ENCODE measurements at regions not wholly inside any gene's neighbourhood (a gene's known extent, or its start where the extent isn't known, plus 50 kb on each side); places are given as distances from the start of the nearest gene placed in this dataset.

DNA sequence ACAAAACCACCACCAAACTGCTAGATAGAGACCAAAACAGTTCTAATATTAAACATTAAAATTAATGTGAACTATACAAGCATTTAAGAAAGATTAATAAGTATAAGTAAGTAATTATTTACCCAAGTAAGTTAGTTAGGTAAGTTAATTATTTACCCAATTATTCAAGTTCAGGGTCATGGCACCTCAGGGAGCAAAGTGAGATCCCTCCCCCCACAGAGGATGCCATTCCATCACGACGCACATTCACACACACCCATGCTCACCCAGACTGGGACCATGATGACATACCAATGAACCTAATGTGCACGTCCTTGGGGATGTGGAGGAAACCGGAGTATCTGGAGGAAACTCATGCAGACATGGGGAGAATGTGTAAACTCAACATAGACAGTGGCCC lies 229.1 kb downstream of the NR2F2 start:
- Mint-ChIP-seq H3K4me1 (no peaks in the 10 kb centered on the region), H3K27ac (no peak overlapping the region), H3K36me3 (no peaks in the 10 kb centered on the region), H3K4me3 (no peak overlapping the region), H3K9me3 (peaks cover 12% of the 10 kb centered on the region)
- DNase-seq (ENCODE audit: low spot score in 2 of 2) (no peak), ATAC-seq (no peak)

DNA sequence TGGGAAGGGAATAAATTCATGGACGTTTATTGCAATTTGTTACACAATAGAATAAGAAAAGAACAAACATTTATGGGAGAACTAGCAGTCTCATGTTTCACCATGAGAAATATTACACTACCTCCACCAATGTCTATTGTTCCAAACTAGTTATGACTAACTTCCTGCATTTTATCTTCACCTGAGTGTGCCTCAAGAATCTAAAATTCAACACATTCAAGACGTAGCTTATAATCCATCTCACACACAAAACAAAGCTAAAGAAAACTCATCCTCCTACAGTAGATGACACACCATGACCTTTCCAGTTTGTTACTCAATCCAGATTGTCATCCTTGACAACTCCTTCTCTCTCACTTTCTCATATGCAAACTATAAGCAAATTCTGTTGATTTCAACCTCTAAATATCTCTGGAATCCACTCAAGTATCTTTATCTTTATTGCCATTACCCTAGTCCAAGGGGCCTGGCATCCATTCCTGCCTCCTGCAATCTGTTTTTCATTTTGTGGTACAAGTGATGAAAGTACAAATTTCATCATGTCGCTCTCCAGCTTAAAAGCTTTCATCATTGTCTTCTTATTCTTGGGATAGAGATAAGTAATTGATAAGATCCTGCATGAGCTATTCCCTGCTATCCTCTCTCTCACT lies 229.9 kb downstream of the NR2F2 start:
- ATAC-seq = no peak
- H3K4me3 Mint-ChIP-seq = no peak overlapping the region
- H3K4me1 Mint-ChIP-seq = no peaks in the 10 kb centered on the region
- DNase-seq (ENCODE audit: low spot score in 2 of 2) = no peak
- H3K27ac Mint-ChIP-seq = no peak overlapping the region
- H3K9me3 Mint-ChIP-seq = peaks cover 9% of the 10 kb centered on the region
- H3K36me3 Mint-ChIP-seq = no peaks in the 10 kb centered on the region

DNA sequence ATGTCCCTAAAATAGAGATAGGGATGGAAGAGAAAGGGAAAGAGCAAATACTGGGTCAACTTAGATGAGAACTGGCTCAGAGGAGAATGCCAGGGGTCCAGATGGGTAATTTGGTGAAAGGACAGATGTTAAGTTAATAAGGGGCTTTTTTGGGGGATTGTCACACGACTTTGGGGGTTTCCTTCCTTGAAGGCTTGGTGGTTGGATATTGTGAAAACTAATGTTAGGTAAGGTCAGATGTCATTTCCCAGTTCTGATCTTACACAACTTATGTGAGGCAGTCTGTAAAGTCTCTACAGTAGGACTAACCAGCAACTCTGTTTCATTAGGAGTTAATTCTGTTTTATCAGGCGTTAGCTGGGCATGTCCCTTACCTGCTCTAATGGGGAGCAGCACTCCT lies 231.1 kb downstream of the NR2F2 start:
- no peak overlapping the region for H3K27ac Mint-ChIP-seq
- ATAC-seq = no peak

DNA sequence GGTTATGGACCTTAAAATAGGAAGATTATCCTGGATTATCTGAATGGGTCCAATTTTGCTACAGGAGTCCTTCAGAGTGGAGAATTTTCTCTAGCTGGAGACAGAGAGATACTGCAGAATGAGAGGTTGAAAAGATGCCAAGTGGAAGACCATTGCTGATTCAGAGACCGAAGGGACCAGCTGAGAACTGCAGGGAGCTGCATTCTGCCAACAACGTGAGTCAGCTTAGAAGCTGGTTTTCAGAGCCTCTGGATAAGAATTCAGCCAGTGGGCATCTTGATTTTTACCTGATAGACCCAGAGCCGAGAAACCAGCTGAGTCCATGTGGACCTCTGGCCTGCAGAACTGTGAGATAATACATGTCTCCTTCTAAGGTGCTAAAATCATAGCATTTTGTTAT lies 234.0 kb downstream of the NR2F2 start:
- no peak for ATAC-seq
- H3K27ac Mint-ChIP-seq = no peak overlapping the region

More for the DNA sequence above, 231.1 kb downstream of the NR2F2 start:
- Mint-ChIP-seq H3K9me3 (peaks cover 9% of the 10 kb centered on the region), H3K36me3 (no peaks in the 10 kb centered on the region), H3K4me1 (no peaks in the 10 kb centered on the region), H3K4me3 (no peak overlapping the region)
- no peak for DNase-seq (ENCODE audit: low spot score in 2 of 2)

DNA sequence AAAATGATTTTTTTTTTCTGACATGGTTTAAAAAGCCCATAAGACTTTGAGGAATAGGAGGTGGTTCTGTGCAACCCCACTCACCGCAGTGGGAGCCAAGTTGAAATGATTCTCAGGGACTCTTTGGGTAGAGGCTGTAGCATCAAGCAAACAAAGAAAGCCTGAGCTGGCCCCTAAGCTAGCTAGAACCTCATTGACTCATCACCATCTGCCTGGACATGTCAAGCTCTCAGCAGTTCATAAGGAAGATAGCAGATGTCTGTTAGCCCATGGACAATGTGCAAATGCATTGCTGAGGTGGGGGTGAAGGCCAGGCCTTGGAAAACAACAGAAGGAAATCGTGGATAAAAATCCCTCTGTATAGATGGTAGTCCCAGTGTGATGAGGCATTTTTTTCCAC lies 234.8 kb downstream of the NR2F2 start:
- Mint-ChIP-seq H3K4me3 (no peak overlapping the region), H3K9me3 (peaks cover 9% of the 10 kb centered on the region), H3K4me1 (no peaks in the 10 kb centered on the region), H3K27ac (no peak overlapping the region), H3K36me3 (no peaks in the 10 kb centered on the region)
- no peak for DNase-seq (ENCODE audit: low spot score in 2 of 2)
- ATAC-seq = no peak

More for the DNA sequence above, 234.0 kb downstream of the NR2F2 start:
- Mint-ChIP-seq H3K4me1 (no peaks in the 10 kb centered on the region), H3K9me3 (peaks cover 9% of the 10 kb centered on the region), H3K4me3 (no peak overlapping the region), H3K36me3 (no peaks in the 10 kb centered on the region)
- no peak for DNase-seq (ENCODE audit: low spot score in 2 of 2)

DNA sequence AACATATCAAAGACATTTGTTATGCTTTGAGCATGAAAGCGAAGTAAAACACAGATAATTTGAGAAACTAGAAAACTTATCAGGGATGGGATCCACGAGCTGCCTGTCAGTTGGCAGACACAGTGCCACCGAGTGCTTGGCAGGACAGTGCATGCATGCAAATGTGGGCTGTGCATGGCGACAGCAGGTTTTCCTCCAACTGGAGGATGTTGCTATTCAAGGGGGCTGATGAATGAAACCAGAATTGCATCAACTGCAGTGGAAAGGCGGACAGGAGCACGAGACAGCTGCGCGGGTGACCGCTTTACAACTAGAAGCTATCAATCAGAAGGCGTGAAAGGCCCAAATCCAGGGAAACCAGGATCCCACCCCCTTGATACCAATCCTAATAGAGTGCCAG lies 244.3 kb downstream of the NR2F2 start:
- Mint-ChIP-seq H3K4me1 (no peaks in the 10 kb centered on the region), H3K9me3 (no peaks in the 10 kb centered on the region), H3K4me3 (no peak overlapping the region), H3K36me3 (no peaks in the 10 kb centered on the region), H3K27ac (no peak overlapping the region)
- ATAC-seq = no peak
- no peak for DNase-seq (ENCODE audit: low spot score in 2 of 2)

DNA sequence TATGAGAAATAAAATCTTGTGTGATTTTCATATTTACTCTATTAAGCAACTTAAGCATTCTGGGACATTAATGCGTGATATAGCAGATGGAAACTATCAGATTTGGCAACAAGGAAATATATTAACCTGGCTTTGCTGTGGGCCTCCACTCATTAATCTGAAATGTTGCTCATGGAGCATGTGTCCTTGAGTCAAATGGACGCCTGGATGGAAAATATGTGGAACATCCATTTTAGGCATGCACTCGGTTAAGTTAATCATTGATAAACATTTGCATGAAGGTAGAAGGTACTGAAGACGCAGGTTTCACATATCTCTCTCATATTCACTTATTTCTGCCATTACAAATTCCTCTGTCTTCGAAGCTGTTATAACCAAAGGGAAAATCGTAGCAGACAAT lies 246.1 kb downstream of the NR2F2 start:
- H3K9me3 Mint-ChIP-seq = no peaks in the 10 kb centered on the region
- H3K4me3 Mint-ChIP-seq = no peak overlapping the region
- ATAC-seq (no peak), DNase-seq (ENCODE audit: low spot score in 2 of 2) (no peak)
- H3K4me1 Mint-ChIP-seq = no peaks in the 10 kb centered on the region
- H3K27ac Mint-ChIP-seq = no peak overlapping the region
- H3K36me3 Mint-ChIP-seq = no peaks in the 10 kb centered on the region

DNA sequence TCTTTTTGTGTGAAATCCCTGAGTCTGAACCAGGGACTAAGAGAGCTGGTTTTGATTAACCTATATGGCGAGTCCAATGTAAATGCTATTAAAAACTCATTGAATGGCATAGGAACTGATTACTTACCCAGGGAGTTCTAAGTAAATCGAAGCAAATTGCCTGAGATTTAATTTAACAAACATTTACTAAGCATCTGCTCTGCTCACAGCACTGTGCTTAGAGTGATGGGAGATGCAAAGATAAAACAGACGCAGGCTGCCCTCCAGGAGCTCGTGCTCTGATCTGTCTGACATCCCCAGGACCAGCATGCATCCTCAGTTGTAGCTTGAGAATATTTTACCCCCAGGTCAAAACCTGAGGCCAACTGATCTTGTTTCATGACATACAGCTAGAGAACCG lies 247.9 kb downstream of the NR2F2 start:
- DNase-seq (ENCODE audit: low spot score in 2 of 2) = no peak
- H3K4me1 Mint-ChIP-seq = no peaks in the 10 kb centered on the region
- H3K4me3 Mint-ChIP-seq = no peak overlapping the region

DNA sequence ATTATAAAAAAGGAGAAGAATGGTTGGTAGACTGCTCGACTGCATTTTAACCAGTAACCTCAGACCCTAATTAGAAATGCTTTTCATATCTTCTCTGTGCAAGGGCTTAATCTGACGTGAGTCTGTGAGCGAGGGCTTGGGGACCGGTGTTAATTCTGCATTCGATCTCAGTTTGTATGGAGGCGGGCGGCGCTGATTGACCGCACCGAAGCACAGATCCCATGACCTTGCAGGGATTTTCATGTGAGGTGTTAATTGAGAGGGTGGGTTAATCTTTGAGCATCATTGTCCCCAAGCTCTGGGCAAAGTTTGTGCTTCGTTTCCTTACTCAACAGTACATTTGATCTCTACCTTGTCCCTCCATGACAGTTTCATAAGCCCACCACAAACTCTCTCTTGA lies 250.9 kb downstream of the NR2F2 start:
- no peaks in the 10 kb centered on the region for H3K36me3 Mint-ChIP-seq

More for the DNA sequence above, 247.9 kb downstream of the NR2F2 start:
- no peaks in the 10 kb centered on the region for H3K9me3 Mint-ChIP-seq
- H3K27ac Mint-ChIP-seq = no peak overlapping the region
- no peaks in the 10 kb centered on the region for H3K36me3 Mint-ChIP-seq
- no peak for ATAC-seq

DNA sequence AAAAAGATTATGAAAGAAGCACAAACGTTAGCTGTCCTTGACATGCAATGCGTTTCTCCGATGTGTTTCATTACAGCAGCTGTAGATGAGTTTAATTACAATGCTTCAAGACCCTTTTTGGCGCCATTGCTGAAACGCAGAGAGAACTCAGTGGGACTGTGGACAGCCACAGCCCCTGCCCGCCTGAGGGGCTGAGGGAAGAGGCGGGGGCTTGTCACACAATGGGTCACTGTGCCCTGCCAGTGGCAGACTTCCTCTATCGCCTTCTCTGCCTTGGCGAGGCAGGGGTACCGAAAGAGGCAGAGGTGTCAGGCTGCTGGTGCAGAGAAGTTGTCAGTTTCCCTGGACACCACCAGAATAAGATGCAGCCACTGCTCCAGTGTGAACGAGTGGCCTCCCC lies 252.0 kb downstream of the NR2F2 start:
- Mint-ChIP-seq H3K36me3 (no peaks in the 10 kb centered on the region), H3K4me3 (no peak overlapping the region), H3K4me1 (no peaks in the 10 kb centered on the region), H3K9me3 (peaks cover 3% of the 10 kb centered on the region), H3K27ac (no peak overlapping the region)
- ATAC-seq (no peak), DNase-seq (ENCODE audit: low spot score in 2 of 2) (no peak)

More for the DNA sequence above, 250.9 kb downstream of the NR2F2 start:
- Mint-ChIP-seq H3K4me3 (no peak overlapping the region), H3K9me3 (no peaks in the 10 kb centered on the region), H3K4me1 (no peaks in the 10 kb centered on the region), H3K27ac (no peak overlapping the region)
- ATAC-seq (no peak), DNase-seq (ENCODE audit: low spot score in 2 of 2) (no peak)

DNA sequence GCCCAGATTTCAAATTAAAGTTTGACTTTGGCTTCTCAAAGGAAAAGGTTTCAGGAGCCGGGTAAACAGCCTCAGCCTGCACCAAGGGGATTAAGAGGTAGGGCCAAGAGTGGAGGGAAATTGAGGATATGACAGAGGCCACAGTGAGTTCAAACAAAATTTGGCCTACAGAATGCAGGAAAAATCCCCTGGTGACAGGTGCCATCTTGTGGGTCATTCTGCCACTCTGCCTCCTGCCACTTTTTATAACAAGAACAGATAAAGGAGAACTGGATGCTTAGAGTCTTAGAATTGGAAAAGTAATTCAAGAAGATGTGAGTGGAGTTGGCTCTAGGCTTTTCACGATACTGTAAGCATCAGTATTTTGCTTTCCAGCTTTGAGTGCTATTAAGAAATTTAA lies 253.2 kb downstream of the NR2F2 start:
- no peak overlapping the region for H3K27ac Mint-ChIP-seq
- DNase-seq (ENCODE audit: low spot score in 2 of 2) (no peak), ATAC-seq (no peak)
- no peaks in the 10 kb centered on the region for H3K36me3 Mint-ChIP-seq
- peaks cover 3% of the 10 kb centered on the region for H3K9me3 Mint-ChIP-seq
- H3K4me3 Mint-ChIP-seq = no peak overlapping the region
- H3K4me1 Mint-ChIP-seq = no peaks in the 10 kb centered on the region

DNA sequence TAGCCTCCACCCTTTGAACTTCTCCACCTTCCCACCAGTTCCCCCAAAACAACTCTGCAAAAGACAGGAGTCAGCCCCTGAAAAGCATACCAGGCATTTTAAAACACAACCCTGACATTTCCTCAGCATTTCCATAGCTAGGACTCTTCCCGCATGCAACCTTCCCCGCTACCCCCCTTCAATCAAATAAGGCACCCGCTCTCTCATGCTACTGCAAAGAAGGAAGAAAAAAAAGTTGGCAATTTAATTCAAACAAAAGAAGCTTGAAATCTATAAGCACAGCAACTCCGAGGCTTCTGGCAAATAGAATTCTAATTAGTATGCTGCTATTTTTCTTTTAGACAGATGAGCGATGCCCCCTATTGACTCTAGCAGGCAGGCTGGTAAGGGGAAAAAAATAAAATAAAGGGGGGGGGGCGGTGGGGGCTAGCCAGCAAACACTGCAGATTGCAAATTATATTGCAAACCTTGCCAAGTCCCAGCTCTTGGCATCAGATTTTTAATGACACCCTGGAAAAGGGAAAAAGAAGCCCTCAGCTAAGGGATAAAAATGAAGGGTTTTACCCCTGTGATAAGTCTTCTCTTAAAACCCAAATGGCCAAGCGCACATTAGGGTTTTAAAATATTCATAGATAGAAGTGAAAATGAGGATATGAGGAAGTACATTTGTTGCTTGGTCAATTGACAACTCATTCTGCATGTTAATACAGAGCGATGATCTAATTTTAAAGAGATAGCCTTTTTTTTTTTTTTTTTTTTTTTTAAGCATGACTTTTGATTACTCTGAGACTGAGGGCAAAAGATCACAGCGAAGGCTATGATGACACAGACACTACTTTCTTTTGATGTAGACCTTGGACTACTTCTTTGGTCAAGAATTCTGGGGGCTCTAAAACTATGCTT lies 255.2 kb downstream of the NR2F2 start:
- DNase-seq (ENCODE audit: low spot score in 2 of 2) (no peak), ATAC-seq (no peak)
- Mint-ChIP-seq H3K36me3 (no peaks in the 10 kb centered on the region), H3K4me1 (no peaks in the 10 kb centered on the region), H3K27ac (no peak overlapping the region), H3K9me3 (peaks cover 3% of the 10 kb centered on the region), H3K4me3 (no peak overlapping the region)

DNA sequence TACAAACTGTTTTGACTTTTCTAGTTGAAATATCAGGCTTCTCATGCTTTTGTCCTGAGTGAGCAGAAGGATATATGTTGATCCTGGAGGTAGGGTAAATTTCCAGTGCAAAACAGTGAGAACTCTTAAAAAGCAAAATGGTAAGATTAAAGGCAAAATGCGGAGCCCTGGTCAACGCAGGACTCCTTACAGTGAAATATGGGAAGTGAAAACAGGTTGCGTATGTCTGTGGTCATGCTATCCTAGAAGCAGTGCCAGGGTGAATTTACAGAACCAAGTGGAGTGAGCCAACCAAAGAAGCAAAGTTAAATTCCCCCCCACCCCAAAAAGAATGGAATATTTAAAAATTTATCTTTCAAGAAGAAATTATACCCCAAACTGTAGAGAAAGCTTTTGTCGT lies 256.4 kb downstream of the NR2F2 start:
- peaks cover 3% of the 10 kb centered on the region for H3K9me3 Mint-ChIP-seq
- DNase-seq (ENCODE audit: low spot score in 2 of 2) (no peak), ATAC-seq (no peak)
- H3K27ac Mint-ChIP-seq = no peak overlapping the region
- no peaks in the 10 kb centered on the region for H3K36me3 Mint-ChIP-seq
- no peaks in the 10 kb centered on the region for H3K4me1 Mint-ChIP-seq
- H3K4me3 Mint-ChIP-seq = no peak overlapping the region

DNA sequence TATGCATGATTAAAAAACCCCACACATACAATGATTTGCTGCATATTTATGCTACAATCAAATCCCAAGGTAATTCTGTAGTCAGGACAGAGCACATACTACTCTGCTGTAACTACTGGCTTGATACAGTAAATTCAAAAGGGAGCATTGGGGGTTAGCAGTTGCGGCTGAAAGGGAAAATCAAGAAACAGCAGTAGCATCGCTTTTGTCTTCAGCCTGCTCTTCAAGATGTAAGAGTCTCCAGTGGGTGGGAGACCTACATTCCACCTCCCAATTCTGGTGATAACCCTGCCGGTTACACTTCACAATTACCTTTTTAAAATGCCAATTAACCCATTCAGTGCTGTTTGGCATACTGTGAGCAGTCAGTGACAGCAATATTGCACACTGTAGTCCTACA lies 259.4 kb downstream of the NR2F2 start:
- H3K4me1 Mint-ChIP-seq = no peaks in the 10 kb centered on the region
- no peak for DNase-seq (ENCODE audit: low spot score in 2 of 2)
- H3K4me3 Mint-ChIP-seq = no peak overlapping the region
- H3K9me3 Mint-ChIP-seq = peaks cover 6% of the 10 kb centered on the region
- no peak for ATAC-seq
- H3K27ac Mint-ChIP-seq = no peak overlapping the region
- no peaks in the 10 kb centered on the region for H3K36me3 Mint-ChIP-seq

DNA sequence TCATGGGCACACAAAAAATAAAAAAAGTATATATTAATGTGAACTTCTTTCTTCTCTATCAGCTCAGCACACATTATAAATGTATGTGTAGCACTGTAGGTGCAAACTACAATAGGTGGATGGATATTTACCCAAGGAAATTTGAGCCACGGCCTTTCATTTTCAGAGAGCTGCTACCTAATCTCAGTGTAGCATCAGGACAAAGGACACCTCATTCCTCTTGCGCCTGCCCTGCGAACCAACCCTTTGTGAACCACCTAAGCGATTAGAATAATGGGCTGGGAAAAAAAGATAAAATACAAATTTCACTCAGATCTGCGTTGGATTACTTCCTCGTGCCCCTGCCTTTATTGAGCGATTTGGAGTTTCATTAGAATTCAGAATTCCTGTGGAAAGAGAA lies 263.2 kb downstream of the NR2F2 start:
- Mint-ChIP-seq H3K27ac (no peak overlapping the region), H3K4me3 (no peak overlapping the region), H3K36me3 (no peaks in the 10 kb centered on the region), H3K4me1 (no peaks in the 10 kb centered on the region), H3K9me3 (peaks cover 3% of the 10 kb centered on the region)
- DNase-seq (ENCODE audit: low spot score in 2 of 2) (no peak), ATAC-seq (no peak)

DNA sequence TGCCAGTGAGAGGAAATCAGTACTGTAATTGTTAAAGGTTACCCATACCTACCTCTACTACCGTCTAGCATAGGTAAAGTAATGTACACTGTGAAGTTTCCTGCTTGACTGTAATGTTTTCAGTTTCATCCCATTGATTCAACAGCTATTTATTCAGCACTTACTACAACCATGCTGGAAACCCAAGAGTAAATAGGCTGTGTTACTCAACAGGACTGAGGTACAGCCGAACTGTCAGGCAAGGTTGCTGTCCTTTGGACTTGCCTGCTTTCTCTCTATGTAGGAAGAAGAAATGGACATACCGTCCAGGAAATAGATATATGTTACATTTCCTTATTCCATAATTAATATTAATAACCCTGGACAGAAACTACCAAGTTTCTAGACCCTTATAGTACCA lies 265.5 kb downstream of the NR2F2 start:
- Mint-ChIP-seq H3K4me1 (no peaks in the 10 kb centered on the region), H3K9me3 (peaks cover 3% of the 10 kb centered on the region)
- no peak for ATAC-seq

More for the DNA sequence above, 265.5 kb downstream of the NR2F2 start:
- Mint-ChIP-seq H3K27ac (no peak overlapping the region), H3K36me3 (no peaks in the 10 kb centered on the region), H3K4me3 (no peak overlapping the region)
- DNase-seq (ENCODE audit: low spot score in 2 of 2) = no peak

All from stimulated activated effector memory CD8-positive, alpha-beta T cell treated with anti-CD3 and anti-CD28 coated beads, Interleukin-12 subunit alpha, Interleukin-12 subunit beta, amount 100 ng/mL, for 72 hours (primary cell).